ENCODE measurements at regions not wholly inside any gene's neighbourhood (a gene's known extent, or its start where the extent isn't known, plus 50 kb on each side); places are given as distances from the start of the nearest gene placed in this dataset.

- no peak for TF ChIP-seq POLR2A (IDR thresholded peaks at IDR 0.05; ENCODE audit: low read depth, low read length)
- no peak for TF ChIP-seq POLR2AphosphoS5 (IDR thresholded peaks at IDR 0.05; ENCODE audit: low read depth, low read length)
Measured at GRCh38 chr13:59416561-59416960, 747.2 kb downstream of the DIAPH3 start.

Data from GM12892 (cell line).